NCI-H345 treated with DMSO at 0.1 percent for 48 hours (cell line): ENCODE measurements at regions not wholly inside any gene's neighbourhood (a gene's known extent, or its start where the extent isn't known, plus 50 kb on each side); places are given as distances from the start of the nearest gene placed in this dataset.
A peak's percentile ranks its signal among the peaks of the same experiment; 100 is the strongest.
"Not testable (repeated sequence)": the region's sequence is repeated elsewhere in the genome, so short reads cannot be mapped to it uniquely, and the experiment has no call there.

Experiments used
- DNase-seq: peaks from one replicate; lab custom pipeline; 2025; ENCODE audit not compliant: unreplicated experiment; lab: John Stamatoyannopoulos, UW

DNA sequence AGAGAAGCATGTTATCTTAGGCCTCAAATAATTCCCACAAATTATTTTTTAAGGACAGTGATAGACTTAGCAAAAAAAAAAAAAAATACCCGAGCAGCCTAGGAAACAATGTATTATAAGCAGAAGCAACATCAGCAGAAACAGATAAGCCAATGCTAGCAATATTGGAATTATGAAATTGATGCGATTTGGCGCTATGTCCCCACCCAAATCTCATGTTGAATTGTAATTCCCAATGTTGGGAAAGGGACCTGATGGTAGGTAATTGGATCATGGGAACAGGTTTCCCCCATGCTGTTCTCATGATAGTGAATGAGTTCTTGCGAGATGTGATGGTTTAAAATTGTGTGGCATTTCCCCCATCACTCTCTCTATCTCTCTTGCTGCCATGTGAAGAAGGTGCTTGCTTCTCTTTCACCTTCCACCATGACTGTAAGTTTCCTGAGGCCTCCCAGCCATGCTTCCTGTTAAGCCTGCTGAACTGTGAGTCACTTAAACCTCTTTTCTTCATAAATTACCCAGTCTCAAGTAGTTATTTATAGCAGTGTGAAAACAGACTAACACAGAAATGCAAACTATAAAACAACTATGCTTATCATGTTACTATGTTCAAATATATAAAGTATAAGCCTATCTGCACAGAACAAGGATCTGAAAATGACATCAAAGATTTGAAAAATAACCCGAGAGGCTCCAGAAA, 75.6 kb upstream of the HIVEP3 start:
- DNase-seq: no peak

- no peak for DNase-seq
These were observed 64.7 kb upstream of the HIVEP3 start for GRCh38 chr1:41983451-41983850.

DNA sequence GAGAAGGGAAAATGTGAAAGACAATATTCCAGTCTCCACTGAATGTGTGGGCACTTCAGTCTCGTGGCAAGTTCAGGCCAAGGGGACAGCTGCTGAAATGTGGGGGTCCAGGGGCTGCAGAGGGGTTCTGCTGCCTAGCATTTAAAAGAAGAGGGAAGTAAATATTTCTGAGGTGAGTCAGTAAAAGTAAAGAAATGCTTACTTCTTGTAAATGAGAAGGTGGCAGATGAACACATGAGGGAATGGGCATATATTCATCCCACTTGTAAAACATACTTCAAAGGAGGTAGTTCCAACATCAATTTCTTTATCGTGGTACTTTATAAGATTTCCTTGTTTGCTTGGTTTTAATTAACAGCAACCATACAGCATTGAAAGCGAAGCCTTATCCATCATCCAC, 63.1 kb upstream of the HIVEP3 start:
- DNase-seq: no peak

DNA sequence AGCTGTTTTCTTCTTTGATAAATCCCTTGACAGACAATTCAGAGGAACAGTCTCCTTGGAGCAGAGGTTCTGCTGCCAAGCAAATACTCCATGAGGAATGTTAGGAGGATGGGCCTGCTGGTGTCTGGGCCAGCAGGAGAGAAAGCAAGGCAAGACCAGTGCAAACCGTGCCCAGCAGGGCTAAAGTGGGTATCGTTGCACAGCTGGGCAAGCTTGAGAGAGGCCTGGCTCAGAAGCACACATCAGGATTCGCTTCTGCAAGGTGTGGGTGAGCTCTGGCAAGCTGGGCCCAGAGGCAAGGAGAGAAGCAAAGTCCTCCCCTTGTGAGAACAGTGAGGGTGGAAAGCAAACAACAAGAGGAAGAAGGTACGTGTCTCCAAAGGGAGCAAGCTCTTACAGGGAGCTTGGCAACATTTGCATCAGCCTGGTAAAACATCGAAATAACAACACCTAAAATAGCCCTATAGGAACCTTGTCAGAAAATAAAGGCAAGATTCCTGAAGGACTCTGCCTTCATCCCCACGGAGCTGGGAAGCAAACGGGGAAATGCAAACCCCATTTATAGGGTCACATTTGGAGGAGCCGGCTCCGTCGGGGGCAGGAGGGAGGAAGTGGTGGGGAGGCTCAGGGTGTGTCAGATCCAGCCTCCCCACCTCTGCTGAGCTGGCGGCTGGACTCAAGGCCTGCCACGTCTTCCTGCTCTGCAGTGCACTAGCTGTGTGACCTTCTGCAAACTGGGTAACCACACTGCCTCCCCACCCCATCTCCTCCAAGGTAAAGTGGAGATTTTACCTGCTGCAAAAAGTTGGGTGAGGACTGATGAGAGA, 62.3 kb upstream of the HIVEP3 start:
- DNase-seq: no peak

GRCh38 chr1:41978986-41979385, 60.3 kb upstream of the HIVEP3 start:
- DNase-seq: no peak

- DNase-seq: peak; percentile 84
These were observed 58.6 kb upstream of the HIVEP3 start for GRCh38 chr1:41977326-41977725.

GRCh38 chr1:41976671-41977070, 57.9 kb upstream of the HIVEP3 start:
- no peak for DNase-seq

DNA sequence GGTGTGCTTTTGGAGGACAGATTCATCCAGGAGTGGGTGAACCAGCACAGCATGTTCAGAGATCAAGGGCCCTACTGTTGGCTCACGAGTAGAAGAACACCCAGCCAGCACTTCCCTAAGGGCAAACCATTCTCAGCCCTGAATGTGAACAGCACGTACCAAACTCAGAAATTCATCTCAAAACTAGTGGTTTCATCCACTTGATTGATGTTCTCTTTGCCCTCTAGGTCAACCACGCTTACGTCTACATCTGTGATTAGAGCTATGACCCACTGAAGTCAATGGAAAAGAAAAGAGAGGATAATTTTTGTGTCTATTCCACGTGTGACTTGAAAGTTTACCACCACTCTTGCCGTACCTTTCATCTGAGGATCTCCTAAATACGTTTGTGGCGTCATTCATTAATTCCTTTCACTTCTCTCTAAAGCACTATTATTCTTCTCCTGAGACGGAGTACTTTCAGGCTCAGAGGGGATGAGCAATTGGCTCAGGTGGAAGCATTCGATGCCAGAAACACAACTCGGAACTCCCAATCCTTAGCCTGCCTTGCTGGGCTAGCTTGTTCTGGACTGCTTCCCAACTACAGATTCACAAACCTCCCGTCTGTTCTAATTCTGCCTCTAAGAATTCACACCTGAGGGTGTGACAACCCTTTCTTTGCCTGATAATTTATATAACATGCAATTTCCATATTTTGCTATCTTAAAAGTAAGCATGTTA, 57.3 kb upstream of the HIVEP3 start:
- DNase-seq: no peak

DNA sequence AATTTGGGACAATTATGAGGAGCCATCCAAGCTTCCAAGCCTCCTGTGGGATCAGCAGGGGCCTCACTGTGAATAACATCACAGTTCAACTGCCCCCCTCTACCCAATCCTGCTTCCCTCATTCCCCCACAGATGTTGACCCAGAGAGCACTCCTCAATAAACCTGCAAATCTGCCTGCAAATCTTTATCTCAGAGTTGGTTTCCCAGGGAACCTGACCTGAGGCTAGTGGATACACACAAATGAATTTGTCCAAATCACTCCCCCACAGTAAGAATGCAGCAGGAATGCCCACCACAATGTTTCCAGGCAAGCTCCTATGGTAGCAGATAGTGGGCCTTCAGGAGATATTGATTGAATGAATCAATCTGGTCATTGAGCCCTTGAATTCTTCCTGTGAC, 56.4 kb upstream of the HIVEP3 start:
- DNase-seq: no peak

DNA sequence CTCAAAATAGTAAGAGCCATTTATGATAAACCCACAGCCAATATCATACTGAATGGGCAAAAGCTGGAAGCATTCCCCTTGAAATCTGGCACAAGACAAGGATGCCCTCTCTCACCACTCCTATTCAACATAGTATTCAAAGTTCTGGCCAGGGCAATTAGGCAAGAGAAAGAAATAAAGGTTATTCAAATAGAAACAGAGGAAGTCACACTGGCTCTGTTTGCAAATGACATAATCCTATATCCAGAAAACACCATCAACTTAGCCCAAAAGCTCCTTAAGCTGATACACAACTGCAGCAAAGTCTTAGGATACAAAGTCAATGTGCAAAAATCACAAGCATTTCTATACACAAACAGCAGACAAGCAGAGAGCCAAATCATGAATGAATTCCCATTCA, 49.8 kb upstream of the HIVEP3 start:
- DNase-seq: not testable (repeated sequence)
